Loucy (cell line): ENCODE measurements at regions not wholly inside any gene's neighbourhood (a gene's known extent, or its start where the extent isn't known, plus 50 kb on each side); places are given as distances from the start of the nearest gene placed in this dataset.

Experiments used
- H2AFZ ChIP-seq: fragments of 200-600 bp; sonication (generic); 2 replicates; pipeline ENCODE4 v1.6.0; 2016; ENCODE audit warnings: antibody characterized with exemption, mild to moderate bottlenecking, low read length, moderate library complexity
- H3F3A ChIP-seq: fragments of 200-600 bp; 2 replicates; pipeline ENCODE4 v1.6.0; 2016; ENCODE audit warnings: antibody characterized with exemption, low read depth, mild to moderate bottlenecking
- H3K27me3 ChIP-seq: fragments of 200-600 bp; sonication (generic); 2 replicates; pipeline ENCODE4 v1.6.1; 2014; ENCODE audit warnings: low read length, mild to moderate bottlenecking; ENCODE audit not compliant: insufficient read depth, poor library complexity, severe bottlenecking
- H3K36me3 ChIP-seq: fragments of 200-600 bp; sonication (generic); 2 replicates; pipeline ENCODE4 v1.6.1; 2016; ENCODE audit warnings: low read length; ENCODE audit not compliant: insufficient read depth
- H3K4me1 ChIP-seq: fragments of 200-600 bp; sonication (generic); 2 replicates; pipeline ENCODE4 v1.5.1; 2014; ENCODE audit warnings: low read length, mild to moderate bottlenecking; ENCODE audit not compliant: insufficient read depth, poor library complexity, severe bottlenecking
- H3K4me2 ChIP-seq: fragments of 200-600 bp; sonication (generic); 2 replicates; pipeline ENCODE4 v1.6.0; 2014; ENCODE audit warnings: antibody characterized with exemption, low read length, low read depth, mild to moderate bottlenecking; ENCODE audit not compliant: poor library complexity, severe bottlenecking
- H3K4me3 ChIP-seq: fragments of 200-600 bp; sonication (generic); 2 replicates; pipeline ENCODE4 v1.5.1; 2014; ENCODE audit warnings: low read length, mild to moderate bottlenecking, mixed read lengths; ENCODE audit not compliant: poor library complexity, severe bottlenecking
- H3K79me2 ChIP-seq: fragments of 200-600 bp; sonication (generic); 2 replicates; pipeline ENCODE4 v1.6.1; 2014; ENCODE audit warnings: low read length; ENCODE audit not compliant: insufficient read depth
- H3K9ac ChIP-seq: fragments of 200-600 bp; sonication (generic); 2 replicates; pipeline ENCODE4 v1.6.0; 2014; ENCODE audit warnings: mild to moderate bottlenecking, low read depth, low read length, moderate library complexity; ENCODE audit not compliant: poor library complexity, severe bottlenecking
- H3K9me2 ChIP-seq: fragments of 200-600 bp; sonication (generic); replicated peaks from 2 replicates; pipeline ENCODE4 v1.6.1; 2016; ENCODE audit warnings: low read depth, low read length, mixed read lengths
- H3K9me3 ChIP-seq: fragments of 200-600 bp; sonication (generic); 2 replicates; pipeline ENCODE4 v1.6.1; 2014; ENCODE audit warnings: mild to moderate bottlenecking, antibody characterized with exemption, low read length, low read depth; ENCODE audit not compliant: insufficient read depth
- H4K20me1 ChIP-seq: fragments of 200-600 bp; sonication (generic); 2 replicates; pipeline ENCODE4 v1.6.0; 2014; ENCODE audit warnings: antibody characterized with exemption, low read length, mild to moderate bottlenecking; ENCODE audit not compliant: insufficient read depth, poor library complexity, severe bottlenecking
- CTCF ChIP-seq: fragments of 200-600 bp; sonication (generic); conservative IDR thresholded peaks from 2 replicates; pipeline ENCODE4 v1.5.1; 2014; ENCODE audit warnings: mild to moderate bottlenecking, antibody characterized with exemption, low read length
- EZH2phosphoT487 ChIP-seq: fragments of 200-600 bp; IDR thresholded peaks from 2 replicates; pipeline ENCODE4 v1.6.1; 2018; ENCODE audit warnings: antibody characterized with exemption, mild to moderate bottlenecking, moderate library complexity, borderline replicate concordance

GRCh38 chr2:123093199-123093598 lies 931.9 kb upstream of the CNTNAP5 start:
- Histone ChIP-seq H3K36me3 (no peaks in the 10 kb centered on the region), H3K9ac (no peak overlapping the region), H4K20me1 (no peaks in the 10 kb centered on the region), H3K27me3 (no peaks in the 10 kb centered on the region), H3F3A (no peaks in the 10 kb centered on the region), H3K4me3 (no peak overlapping the region), H3K79me2 (no peaks in the 10 kb centered on the region), H3K9me3 (no peaks in the 10 kb centered on the region), H2AFZ (no peak overlapping the region), H3K4me2 (no peak overlapping the region), H3K4me1 (no peaks in the 10 kb centered on the region), H3K9me2 (no peaks in the 10 kb centered on the region)
- no peak for TF ChIP-seq EZH2phosphoT487
- no peak for TF ChIP-seq CTCF

GRCh38 chr2:123095219-123095835 lies 929.8 kb upstream of the CNTNAP5 start:
- Histone ChIP-seq H2AFZ (no peak overlapping the region), H3K9ac (no peak overlapping the region), H3K4me2 (no peak overlapping the region), H3K4me1 (no peaks in the 10 kb centered on the region), H3K79me2 (no peaks in the 10 kb centered on the region), H3K9me3 (no peaks in the 10 kb centered on the region), H3K36me3 (no peaks in the 10 kb centered on the region), H3K9me2 (no peaks in the 10 kb centered on the region), H3K27me3 (no peaks in the 10 kb centered on the region), H3F3A (no peaks in the 10 kb centered on the region), H3K4me3 (no peak overlapping the region), H4K20me1 (no peaks in the 10 kb centered on the region)
- TF ChIP-seq CTCF (no peak), EZH2phosphoT487 (no peak)

- no peaks in the 10 kb centered on the region for H4K20me1 ChIP-seq
- no peak for TF ChIP-seq CTCF
- TF ChIP-seq EZH2phosphoT487, result no peak
- H3K36me3 ChIP-seq, result no peaks in the 10 kb centered on the region
- H3K27me3 ChIP-seq, result no peaks in the 10 kb centered on the region
- H3K4me2 ChIP-seq, result peak overlapping the region; percentile 16
- no peak overlapping the region for H3K9ac ChIP-seq
- no peak overlapping the region for H3K4me3 ChIP-seq
- H2AFZ ChIP-seq, result peak overlapping the region; percentile 57; the same call in 1 of the 2 replicates
- no peaks in the 10 kb centered on the region for H3K79me2 ChIP-seq
- H3K9me3 ChIP-seq, result no peaks in the 10 kb centered on the region
- H3K9me2 ChIP-seq, result no peaks in the 10 kb centered on the region
- H3F3A ChIP-seq, result no peaks in the 10 kb centered on the region
- H3K4me1 ChIP-seq, result no peaks in the 10 kb centered on the region
These were observed 926.5 kb upstream of the CNTNAP5 start for GRCh38 chr2:123098619-123099018.
